ENCODE measurements at regions not wholly inside any gene's neighbourhood (a gene's known extent, or its start where the extent isn't known, plus 50 kb on each side); places are given as distances from the start of the nearest gene placed in this dataset.

DNA sequence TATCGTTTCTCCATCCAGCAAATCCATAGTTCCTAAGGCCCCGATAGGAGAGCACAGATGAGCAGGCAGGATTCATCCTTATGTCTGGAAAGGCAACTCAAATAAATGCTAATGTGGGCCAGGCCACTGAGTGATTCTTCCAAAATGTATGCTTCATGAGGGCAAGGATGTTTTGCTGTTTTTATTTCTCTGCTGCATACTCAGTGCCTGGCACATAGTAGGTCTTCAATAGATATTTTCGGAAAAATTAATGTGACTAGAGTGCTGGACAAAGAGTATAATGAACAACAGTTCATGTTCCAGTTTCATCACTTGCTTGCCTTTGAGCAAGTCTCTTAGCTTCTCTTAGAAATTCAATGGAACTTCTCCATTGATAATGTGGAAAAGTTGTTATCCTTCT lies 357.7 kb downstream of the PRDM2 start:
- no peak for DNase-seq (ENCODE audit: low read depth in 1 of 2, low spot score in 1 of 2)
- no peak overlapping the region for H3K27ac ChIP-seq (replicated peaks)
- TF ChIP-seq GABPA (IDR thresholded peaks at IDR 0.05; ENCODE audit: low read depth) (no peak), CTCF (IDR thresholded peaks at IDR 0.05; ENCODE audit: insufficient read depth, low read length) (no peak), POLR2AphosphoS5 (IDR thresholded peaks at IDR 0.05; ENCODE audit: low read depth) (no peak), REST (IDR thresholded peaks at IDR 0.05; ENCODE audit: insufficient replicate concordance, low read depth) (no peak), SPI1 (IDR thresholded peaks at IDR 0.05; ENCODE audit: borderline replicate concordance, low read depth) (no peak)
- H3K27me3 ChIP-seq (ENCODE audit: insufficient read depth, poor library complexity, severe bottlenecking): no peaks in the 10 kb centered on the region
- no peak overlapping the region for H3K4me3 ChIP-seq (replicated peaks; ENCODE audit: insufficient read depth, low read length)

- DNase-seq (ENCODE audit: low read depth in 1 of 2, low spot score in 1 of 2): no peak
- Histone ChIP-seq H3K27ac (replicated peaks) (no peak overlapping the region), H3K27me3 (ENCODE audit: insufficient read depth, poor library complexity, severe bottlenecking) (no peaks in the 10 kb centered on the region), H3K4me3 (replicated peaks; ENCODE audit: insufficient read depth, low read length) (no peak overlapping the region)
- TF ChIP-seq SPI1 (IDR thresholded peaks at IDR 0.05; ENCODE audit: borderline replicate concordance, low read depth) (peak; percentile 69), POLR2AphosphoS5 (IDR thresholded peaks at IDR 0.05; ENCODE audit: low read depth) (no peak)
These were observed 361.2 kb downstream of the PRDM2 start for GRCh38 chr1:14061204-14061603.

DNA sequence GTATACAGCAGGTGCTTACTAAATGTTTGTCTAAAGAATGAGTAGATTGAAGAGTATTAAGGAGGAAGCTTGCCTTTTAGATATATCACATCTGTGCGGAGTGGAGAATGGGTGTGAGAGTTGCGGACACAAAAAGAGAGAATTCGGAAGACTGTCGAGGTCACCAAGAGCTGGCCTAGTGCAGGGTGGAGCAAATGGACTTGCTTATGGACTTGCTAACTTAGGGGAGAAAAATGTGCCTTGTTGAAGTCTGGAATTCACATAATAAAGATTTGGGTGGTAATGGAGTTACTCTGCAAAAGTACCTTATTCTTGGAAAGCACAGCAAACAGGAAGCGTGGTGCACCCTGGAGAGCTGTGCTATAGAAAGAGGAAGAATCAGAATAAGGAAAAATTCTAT lies 361.7 kb downstream of the PRDM2 start:
- no peak overlapping the region for H3K27ac ChIP-seq (replicated peaks)
- no peak overlapping the region for H3K4me3 ChIP-seq (replicated peaks; ENCODE audit: insufficient read depth, low read length)
- no peak for DNase-seq (ENCODE audit: low read depth in 1 of 2, low spot score in 1 of 2)
- no peaks in the 10 kb centered on the region for H3K27me3 ChIP-seq (ENCODE audit: insufficient read depth, poor library complexity, severe bottlenecking)
- TF ChIP-seq GABPA (IDR thresholded peaks at IDR 0.05; ENCODE audit: low read depth) (no peak), POLR2AphosphoS5 (IDR thresholded peaks at IDR 0.05; ENCODE audit: low read depth) (no peak), CTCF (IDR thresholded peaks at IDR 0.05; ENCODE audit: insufficient read depth, low read length) (no peak), SPI1 (IDR thresholded peaks at IDR 0.05; ENCODE audit: borderline replicate concordance, low read depth) (no peak), REST (IDR thresholded peaks at IDR 0.05; ENCODE audit: insufficient replicate concordance, low read depth) (no peak)

GRCh38 chr1:14062669-14063068 lies 362.7 kb downstream of the PRDM2 start:
- Histone ChIP-seq H3K4me3 (replicated peaks; ENCODE audit: insufficient read depth, low read length) (no peak overlapping the region), H3K27me3 (ENCODE audit: insufficient read depth, poor library complexity, severe bottlenecking) (no peaks in the 10 kb centered on the region), H3K27ac (replicated peaks) (no peak overlapping the region)
- TF ChIP-seq POLR2AphosphoS5 (IDR thresholded peaks at IDR 0.05; ENCODE audit: low read depth): no peak
- no peak for TF ChIP-seq SPI1 (IDR thresholded peaks at IDR 0.05; ENCODE audit: borderline replicate concordance, low read depth)
- no peak for TF ChIP-seq REST (IDR thresholded peaks at IDR 0.05; ENCODE audit: insufficient replicate concordance, low read depth)
- no peak for TF ChIP-seq GABPA (IDR thresholded peaks at IDR 0.05; ENCODE audit: low read depth)
- no peak for TF ChIP-seq CTCF (IDR thresholded peaks at IDR 0.05; ENCODE audit: insufficient read depth, low read length)
- DNase-seq (ENCODE audit: low read depth in 1 of 2, low spot score in 1 of 2): no peak
